TTC549 (cell line): ENCODE measurements at regions not wholly inside any gene's neighbourhood (a gene's known extent, or its start where the extent isn't known, plus 50 kb on each side); places are given as distances from the start of the nearest gene placed in this dataset.
"Not testable (repeated sequence)": the region's sequence is repeated elsewhere in the genome, so short reads cannot be mapped to it uniquely, and the experiment has no call there.

Source experiments
- FAIRE-seq: peaks from 2 replicates; lab custom pipeline; 2012; peaks lifted over from hg19 to GRCh38; lab: Jason Lieb, UNC

GRCh38 chr4:60911127-60911526 lies 289.0 kb upstream of the ADGRL3 start:
- FAIRE-seq, result no peak

GRCh38 chr4:60913002-60913401 lies 287.1 kb upstream of the ADGRL3 start:
- FAIRE-seq, result no peak

- no peak for FAIRE-seq
Observed at GRCh38 chr4:60913671-60914070, 286.5 kb upstream of the ADGRL3 start.

- FAIRE-seq, result not testable (repeated sequence)
Observed at GRCh38 chr4:60921735-60922134, 278.4 kb upstream of the ADGRL3 start.

GRCh38 chr4:60923075-60923474 lies 277.1 kb upstream of the ADGRL3 start:
- no peak for FAIRE-seq

- no peak for FAIRE-seq
Observed at GRCh38 chr4:60926624-60927023, 273.5 kb upstream of the ADGRL3 start.

- no peak for FAIRE-seq
Observed at GRCh38 chr4:60930866-60931265, 269.3 kb upstream of the ADGRL3 start.

- FAIRE-seq, result no peak
Observed at GRCh38 chr4:60934566-60935295, 265.4 kb upstream of the ADGRL3 start.

GRCh38 chr4:60938181-60938580 lies 261.9 kb upstream of the ADGRL3 start:
- no peak for FAIRE-seq

- FAIRE-seq, result no peak
Observed at GRCh38 chr4:60938621-60939020, 261.5 kb upstream of the ADGRL3 start.

- FAIRE-seq, result no peak
Observed at GRCh38 chr4:60944060-60944459, 256.1 kb upstream of the ADGRL3 start.

GRCh38 chr4:60945641-60946040 lies 254.5 kb upstream of the ADGRL3 start:
- no peak for FAIRE-seq

- FAIRE-seq, result no peak
Observed at GRCh38 chr4:60948008-60948407, 252.1 kb upstream of the ADGRL3 start.

GRCh38 chr4:60952921-60953320 lies 247.2 kb upstream of the ADGRL3 start:
- FAIRE-seq, result no peak

- no peak for FAIRE-seq
Observed at GRCh38 chr4:60953826-60954225, 246.3 kb upstream of the ADGRL3 start.

- FAIRE-seq, result no peak
Observed at GRCh38 chr4:60962286-60962685, 237.8 kb upstream of the ADGRL3 start.

- FAIRE-seq, result no peak
Observed at GRCh38 chr4:60981534-60981933, 218.6 kb upstream of the ADGRL3 start.

GRCh38 chr4:60989141-60989540 lies 211.0 kb upstream of the ADGRL3 start:
- no peak for FAIRE-seq

- no peak for FAIRE-seq
Observed at GRCh38 chr4:60992037-60992436, 208.1 kb upstream of the ADGRL3 start.

GRCh38 chr4:61003301-61003700 lies 196.8 kb upstream of the ADGRL3 start:
- no peak for FAIRE-seq

GRCh38 chr4:61004651-61005170 lies 195.4 kb upstream of the ADGRL3 start:
- FAIRE-seq, result no peak

- FAIRE-seq, result no peak
Observed at GRCh38 chr4:61011051-61011450, 189.1 kb upstream of the ADGRL3 start.

GRCh38 chr4:61011936-61012335 lies 188.2 kb upstream of the ADGRL3 start:
- not testable (repeated sequence) for FAIRE-seq

- no peak for FAIRE-seq
Observed at GRCh38 chr4:61024610-61025009, 175.5 kb upstream of the ADGRL3 start.
